ENCODE measurements at regions not wholly inside any gene's neighbourhood (a gene's known extent, or its start where the extent isn't known, plus 50 kb on each side); places are given as distances from the start of the nearest gene placed in this dataset.
"Not testable (repeated sequence)": the region's sequence is repeated elsewhere in the genome, so short reads cannot be mapped to it uniquely, and the experiment has no call there.

DNA sequence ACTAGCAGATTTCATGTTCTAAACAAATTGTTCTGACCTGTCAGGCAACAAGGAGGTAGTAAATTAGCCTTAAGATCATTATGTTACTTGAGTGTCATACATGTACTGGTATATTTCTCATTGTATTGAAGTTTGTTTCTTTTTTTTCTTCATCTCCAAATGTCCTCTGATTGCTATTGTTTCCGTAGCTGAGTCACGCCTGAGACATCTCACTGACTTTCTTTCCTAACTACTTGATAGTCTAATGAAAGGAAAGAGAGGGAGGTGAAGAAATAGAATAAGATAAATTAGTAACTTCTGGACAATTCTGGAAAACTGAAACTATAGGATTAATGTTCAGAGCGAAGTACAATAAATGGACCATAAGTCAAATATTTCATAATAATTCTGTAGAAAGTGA is 1049.9 kb downstream of the TSN start:
- DNase-seq (ENCODE audit: low spot score) = no peak

DNA sequence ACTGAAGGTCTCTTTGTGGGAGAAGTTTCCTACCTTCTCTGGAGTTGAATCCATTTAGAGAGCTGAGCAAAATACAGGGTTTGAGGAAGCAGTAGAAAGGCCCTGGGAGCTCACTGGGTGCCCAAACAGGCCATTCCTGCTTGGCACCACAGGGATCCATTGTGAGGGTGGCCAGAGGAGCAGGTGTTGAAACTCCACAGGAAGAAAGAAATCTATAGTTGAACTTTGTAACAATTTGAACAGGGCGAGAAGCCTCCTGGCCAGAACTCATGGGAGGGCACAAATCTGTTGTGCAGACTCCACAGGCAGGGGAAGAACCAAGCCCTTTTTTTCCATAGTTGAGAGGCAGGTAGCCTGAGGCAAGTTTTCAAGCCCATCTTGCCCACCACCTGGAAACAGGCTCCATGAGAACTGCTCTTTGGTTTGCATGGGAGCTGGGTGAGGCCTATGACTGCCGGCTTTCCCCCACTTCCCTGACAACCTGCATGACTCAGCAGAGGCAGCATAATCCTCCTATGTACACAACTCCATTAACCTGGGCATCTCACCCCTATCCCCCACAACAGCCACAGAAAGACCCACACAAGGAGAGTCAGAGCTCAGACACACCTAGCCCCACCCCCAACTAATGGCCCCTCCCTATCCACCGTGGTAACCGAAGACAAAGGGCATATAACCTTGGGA is 1053.0 kb downstream of the TSN start:
- no peak for DNase-seq (ENCODE audit: low spot score)

DNA sequence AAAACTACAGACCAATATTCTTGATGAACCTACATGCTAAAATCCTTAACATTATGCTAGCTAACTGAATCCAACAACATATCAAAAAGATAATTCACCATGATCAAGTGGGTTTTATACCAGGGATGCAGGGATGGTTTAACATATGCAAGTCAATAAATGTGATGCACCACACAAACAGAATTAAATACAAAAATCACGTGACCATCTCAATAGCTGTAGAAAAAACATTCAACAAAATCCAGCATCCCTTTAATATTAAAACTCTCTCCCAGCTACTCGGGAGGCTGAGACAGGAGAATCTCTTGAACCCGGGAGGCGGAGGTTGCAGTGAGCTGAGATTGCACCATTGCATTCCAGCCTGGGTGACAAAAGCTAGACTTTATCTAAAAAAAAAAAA is 1056.8 kb downstream of the TSN start:
- DNase-seq (ENCODE audit: low spot score) = not testable (repeated sequence)

DNA sequence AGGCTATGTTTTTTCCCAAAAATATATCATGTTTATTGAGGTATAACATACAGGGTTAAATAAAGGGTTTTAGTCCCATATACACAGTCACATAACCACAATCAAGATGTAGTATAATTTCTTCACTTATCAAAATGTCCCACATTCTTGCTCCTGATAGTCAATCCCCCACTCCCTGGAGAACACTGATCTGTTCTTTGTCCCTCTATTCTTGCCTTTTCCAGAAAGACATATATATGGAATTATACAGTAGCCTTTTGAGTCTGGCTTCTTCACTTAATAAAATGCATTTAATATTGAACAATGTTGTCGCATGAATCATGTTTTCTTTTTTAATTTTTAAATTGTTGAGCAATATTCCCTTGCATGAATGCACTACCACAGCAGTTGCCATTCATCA is 1059.7 kb downstream of the TSN start:
- no peak for DNase-seq (ENCODE audit: low spot score)

DNA sequence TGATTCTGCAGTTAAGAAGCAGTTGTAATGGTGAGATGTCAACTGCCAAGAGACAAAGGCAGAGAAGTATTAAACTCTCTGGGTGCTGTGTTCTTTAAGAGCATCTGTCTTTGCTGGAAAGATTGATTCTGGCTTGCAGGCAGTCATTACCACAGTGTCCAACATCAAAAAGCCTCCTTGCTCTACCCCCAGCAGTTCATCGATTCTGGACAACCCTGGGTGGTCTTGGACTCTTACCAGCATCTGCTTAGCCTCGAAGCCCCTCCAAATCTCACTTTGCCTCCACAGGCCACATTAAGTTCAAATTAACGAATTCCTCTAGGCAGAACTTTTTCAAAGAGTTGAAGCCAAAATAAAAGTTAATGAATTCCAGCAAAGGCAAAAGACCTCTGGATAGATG is 1061.4 kb downstream of the TSN start:
- DNase-seq (ENCODE audit: low spot score) = no peak

DNA sequence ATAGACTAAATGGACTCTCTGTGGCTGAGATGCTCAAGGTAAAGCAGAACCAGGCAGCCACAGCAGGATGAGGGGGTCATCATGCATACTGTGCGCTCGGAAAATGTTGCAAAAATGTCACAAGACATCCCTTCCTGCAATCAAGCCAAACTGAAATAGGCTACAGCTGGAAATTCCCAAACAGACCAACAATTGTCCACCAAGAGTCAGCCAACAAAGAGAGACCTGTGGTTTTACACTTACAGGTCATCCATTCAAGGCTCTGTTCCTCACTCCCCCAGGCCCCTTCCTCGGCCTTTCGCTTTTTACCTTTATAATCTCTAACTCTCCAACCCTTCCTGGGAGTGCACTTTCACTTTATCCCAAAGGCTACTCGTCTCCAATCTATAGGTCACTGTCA is 1066.9 kb downstream of the TSN start:
- no peak for DNase-seq (ENCODE audit: low spot score)

DNA sequence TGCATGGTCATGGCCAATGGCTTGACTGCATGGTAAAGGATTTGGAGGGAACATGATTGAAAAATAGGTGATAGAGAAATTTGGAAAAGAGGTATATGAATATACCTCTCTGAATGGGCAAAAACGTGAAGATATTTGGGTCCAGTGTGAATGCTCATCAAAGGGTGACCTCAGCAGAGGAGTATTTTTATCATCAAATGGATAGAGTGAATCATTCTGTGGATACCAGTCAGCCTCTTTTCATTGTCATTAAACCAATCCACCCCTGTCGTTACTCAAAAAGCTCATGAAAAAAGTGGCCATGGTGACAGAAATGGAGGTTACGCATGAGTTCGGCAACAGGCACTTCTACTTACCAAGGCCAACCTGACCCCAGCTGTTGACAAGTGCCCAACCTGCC is 1074.7 kb downstream of the TSN start:
- no peak for DNase-seq (ENCODE audit: low spot score)

DNA sequence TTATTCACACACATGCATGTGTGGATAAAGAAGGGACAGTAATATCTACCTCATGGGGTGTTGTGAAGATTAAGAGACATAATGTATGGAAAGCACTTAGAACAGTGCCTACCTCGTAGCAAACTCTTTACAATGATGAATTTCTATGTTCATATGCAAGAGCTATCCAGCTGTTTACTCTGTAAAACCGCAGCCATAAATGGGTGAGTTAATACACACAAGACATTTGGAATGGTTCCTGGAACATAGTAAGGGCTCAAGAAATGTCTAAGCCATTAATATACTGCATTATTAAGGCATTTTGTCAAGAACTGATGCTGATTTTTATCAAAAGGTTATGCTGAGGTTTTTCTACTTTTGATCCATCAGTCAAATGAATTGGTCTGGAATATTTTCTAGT is 1076.2 kb downstream of the TSN start:
- DNase-seq (ENCODE audit: low spot score) = no peak

DNA sequence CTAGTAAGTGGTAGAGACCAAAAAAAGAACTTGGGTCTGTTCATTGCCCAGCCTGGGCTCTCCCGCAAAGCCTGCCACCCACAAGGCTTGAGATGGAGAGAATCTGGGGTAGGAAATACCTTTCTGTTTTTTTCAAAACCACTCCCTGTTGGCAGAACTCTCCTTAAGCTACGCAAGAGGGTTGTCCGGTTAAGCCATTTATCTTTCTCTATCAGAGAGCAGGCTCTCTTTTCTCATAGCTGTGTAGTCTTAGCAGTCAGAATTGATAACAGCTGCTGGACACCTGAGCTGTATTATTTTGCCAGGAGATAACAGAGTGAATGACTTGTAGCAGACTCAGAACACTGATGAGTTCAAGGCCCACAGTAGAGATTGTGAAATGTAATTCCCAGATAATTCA is 1088.1 kb downstream of the TSN start:
- DNase-seq (ENCODE audit: low spot score) = no peak

DNA sequence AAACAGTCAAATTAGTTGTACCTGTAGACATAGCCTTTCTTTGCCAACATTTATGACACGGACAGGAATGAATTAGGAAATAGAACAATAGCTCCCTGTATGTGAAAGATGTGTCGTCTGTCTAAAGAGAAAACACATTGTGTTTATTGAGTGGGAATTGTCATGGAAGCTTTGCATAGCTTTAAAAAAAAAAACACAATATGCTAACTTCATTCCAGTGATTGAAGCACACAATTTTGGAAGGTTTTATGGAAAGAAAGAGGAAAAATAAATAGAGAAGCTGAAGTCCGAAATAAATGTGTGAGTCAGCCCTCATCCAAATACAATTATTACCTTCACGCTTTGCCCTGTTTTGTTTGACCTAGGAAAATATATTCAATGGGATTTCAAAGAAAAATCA is 1095.7 kb downstream of the TSN start:
- DNase-seq (ENCODE audit: low spot score) = no peak

DNA sequence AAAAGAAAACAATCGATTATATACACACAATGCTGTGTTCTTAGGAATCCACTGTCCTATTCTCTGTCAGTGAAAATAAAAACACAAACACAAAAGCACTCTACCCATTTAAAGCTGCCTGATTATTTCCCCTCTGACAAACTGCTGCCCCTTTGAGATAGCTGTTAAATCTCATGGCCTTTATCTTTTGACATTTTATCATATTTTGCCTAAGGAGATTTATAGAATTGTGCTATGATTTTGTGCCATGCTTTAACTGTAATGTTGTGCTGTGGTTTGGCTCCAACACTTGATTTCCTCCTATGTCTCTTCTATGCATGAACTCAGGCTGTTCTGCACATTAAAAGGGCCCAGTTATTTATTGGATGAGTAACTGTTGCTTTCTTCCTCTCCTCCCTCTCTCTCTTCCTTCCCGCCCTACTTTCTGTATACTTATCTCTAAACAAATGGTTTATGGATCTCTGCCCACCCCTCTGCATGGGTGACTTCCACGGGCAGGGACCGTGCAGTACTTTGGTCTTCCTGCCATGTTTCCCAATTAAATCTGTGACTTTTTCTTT is 1096.6 kb downstream of the TSN start:
- no peak for DNase-seq (ENCODE audit: low spot score)

DNA sequence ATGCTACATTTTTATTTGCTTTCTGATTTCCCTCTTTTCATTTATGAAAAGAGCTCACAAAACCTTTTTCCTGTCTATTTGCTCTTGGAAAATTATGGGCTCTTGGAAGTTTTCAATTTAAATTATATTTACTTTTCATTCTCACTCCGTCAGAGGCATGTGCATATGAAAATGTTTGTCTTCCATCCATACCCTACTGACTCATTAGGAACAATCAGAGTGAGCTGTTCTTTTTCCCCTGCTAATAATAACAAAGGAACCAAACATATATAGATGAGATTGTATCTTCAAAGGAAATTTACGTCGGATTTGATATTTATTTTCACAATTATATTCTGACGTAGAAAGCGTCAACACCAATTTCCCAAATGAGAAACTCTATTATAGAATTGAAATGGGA is 1101.2 kb downstream of the TSN start:
- DNase-seq (ENCODE audit: low spot score) = no peak

DNA sequence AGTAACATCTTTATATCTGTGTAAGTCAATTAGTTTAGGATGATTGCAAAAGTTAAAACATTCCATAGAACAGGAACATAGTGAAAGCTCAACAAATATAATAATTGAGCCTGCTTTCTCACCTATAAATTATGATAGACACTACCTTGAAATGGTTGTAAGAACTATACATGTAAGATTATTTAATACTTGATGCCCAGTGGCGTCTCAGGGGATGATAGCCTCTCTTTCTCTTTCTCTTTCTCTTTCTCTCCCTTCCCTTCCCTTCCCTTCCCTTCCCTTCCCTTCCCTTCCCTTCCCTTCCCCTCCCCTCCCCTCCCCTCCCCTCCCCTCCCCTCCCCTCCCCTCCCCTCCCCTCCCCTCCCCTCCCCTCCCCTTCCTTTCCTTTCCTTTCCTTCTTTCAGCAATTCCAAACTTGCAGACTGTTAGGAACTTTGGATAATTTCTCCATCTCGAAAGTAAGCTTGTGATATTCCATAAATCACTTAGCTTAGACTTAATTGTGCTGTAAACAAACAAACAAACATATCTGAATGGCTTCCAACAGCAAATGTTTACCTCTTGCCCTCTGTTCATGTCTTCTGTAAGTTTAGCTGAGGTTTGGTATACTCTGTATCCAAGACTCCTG is 1102.7 kb downstream of the TSN start:
- no peak for DNase-seq (ENCODE audit: low spot score)

DNA sequence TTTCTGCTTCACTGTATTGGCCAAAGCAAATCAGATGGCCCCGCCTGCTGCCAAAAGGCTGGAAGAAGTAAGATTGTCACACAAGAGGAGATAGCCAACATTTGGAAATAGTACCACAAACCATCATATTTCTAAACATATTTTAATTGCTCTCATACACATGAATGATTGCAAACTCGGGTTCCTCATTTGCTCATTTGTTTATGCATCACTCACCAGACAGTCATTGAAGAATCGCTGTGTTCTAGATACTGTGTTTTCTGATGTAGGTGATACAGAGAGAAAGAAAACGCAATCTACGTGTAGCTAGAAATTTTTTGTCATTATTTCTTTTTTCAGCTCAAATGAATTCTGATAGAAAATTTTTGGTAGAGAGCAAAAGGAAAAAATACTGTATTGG is 1103.4 kb downstream of the TSN start:
- no peak for DNase-seq (ENCODE audit: low spot score)

DNA sequence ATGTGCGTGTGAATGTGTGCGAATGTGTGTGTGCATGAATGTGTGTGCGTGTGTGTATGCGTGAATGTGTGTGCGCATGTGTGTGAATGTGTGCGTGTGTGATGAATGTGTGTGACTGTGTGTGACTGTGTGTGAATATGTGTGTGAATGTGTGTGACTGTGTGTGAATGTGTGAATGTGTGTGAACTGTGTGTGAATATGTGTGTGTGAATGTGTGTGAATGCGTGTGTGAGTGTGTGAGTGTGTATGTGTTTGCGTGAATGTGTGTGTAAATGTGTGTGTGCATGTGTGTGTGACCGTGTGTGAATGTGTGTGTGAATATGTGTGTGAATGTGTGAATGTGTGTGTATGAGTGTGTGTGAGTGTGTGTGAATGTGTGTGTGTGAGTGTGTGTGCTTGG is 1103.8 kb downstream of the TSN start:
- DNase-seq (ENCODE audit: low spot score) = no peak

DNA sequence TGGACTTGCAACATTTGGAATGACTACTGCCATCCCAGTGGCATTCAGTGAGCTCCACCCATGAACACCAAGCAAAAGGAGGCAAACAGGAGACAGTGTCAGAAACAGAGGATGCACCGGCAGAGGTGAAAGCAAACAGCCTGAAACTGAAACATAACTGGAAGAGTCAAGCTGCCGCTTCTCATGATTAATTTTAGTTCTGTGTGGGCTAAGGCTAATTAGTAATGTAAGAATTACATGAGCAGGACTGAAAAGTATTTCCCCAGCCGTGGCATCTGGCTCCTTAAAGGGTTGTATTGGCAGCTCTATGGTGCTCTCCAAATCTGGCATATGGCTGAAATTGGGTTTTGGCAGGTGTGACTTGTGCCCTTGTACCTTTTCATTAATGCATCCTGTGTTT is 1108.1 kb downstream of the TSN start:
- no peak for DNase-seq (ENCODE audit: low spot score)

DNA sequence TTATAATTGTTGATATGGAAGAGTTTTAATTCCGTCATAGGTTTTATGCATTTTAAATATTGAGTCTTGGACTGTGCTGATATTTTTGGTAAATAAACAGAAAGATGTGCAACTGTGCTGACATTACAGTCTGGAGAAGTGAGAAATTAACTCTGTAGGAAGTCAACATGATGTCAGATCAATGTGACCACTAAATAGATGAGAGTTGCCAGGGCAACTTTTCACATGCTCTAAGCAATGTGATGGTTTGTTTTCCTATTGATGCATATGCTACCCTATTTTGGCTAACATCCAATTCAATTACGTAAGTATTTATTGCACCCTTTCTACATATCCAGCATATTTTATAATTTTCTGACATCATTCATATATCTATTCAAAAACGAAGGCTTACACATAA is 1109.3 kb downstream of the TSN start:
- DNase-seq (ENCODE audit: low spot score) = no peak

DNA sequence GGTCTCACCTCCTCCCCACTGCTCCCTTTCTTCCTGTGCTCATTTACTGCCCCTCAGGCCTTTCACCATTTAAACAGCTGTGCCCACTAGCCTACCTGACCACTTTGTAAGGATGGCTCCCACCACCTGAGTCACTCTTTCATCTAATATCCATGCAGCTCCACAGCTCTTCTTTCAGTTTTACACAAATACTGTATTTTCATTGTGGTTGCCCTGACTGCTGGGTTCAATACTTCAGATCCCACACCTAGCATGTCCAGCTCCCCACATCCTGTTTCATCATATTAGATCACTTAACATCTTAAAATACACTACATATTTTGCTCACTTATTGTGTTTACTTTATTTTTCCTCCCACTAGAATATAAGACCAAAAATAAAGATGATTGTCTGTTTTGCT is 1110.6 kb downstream of the TSN start:
- DNase-seq (ENCODE audit: low spot score) = no peak

DNA sequence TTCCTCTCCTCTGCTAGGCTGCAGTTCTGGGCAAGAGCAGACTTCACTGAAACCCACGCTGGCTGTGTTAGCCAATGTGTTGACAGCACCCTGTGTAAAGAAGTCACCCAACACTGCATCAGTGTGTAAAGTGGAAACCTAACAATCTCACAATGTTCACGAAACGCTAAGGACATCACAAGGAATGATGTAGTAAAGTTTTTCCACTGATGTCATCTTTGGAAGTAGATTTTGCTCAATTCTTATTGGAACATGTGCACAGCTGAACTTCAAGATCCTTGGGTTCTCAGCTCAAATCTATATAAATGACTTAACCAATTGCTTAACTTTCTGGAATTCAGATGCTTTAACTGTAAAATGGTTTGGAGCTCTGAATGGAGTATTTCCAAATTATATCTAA is 1112.5 kb downstream of the TSN start:
- DNase-seq (ENCODE audit: low spot score) = no peak

DNA sequence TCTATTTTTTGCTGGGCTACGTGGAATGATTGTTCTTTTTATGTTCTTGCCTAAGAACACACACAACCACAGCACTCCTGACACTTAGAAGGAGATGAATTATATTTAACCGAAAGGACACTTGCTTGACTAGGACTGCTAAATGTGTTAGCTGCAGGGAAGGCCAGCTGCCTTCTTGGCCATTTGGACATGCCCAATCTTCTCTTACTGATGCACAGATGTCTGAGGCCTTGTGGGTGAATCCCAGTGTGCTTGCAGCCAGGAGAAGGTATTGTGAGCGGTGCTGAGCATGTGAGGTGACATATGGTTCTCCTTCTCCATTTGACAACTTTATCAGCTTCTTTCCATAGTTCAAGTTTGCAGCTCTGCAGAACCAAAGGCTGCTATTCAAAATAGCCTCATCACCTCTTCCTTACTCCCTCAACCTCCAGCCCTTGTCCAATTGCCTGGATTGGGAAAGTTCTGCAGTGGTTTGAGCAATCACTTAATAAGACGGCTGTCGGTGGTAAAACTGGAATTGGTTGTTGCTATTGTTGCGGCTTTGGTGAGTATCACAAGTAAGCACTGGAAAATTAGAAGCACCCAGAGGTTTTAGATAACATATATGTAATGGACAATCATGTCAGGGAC is 1113.3 kb downstream of the TSN start:
- DNase-seq (ENCODE audit: low spot score) = no peak

DNA sequence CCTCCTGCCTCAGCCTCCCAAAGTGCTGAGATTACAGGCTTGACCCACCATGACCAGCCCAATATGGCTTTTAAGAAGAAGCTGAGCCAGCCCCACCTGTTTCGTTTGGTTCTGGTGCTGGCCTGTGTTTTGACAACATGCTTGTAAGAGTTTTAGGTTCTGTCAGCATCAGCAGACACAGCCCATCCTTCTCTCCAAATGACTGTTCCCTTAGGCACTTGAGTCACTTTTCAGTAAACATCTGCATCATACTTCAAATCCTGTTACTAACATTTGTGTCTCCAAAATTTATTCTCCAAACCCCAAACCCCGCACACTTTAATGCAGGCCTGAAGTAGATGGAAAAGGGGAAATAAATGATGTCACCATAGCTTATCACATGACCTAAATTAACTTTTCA is 1118.5 kb downstream of the TSN start:
- DNase-seq (ENCODE audit: low spot score) = no peak

DNA sequence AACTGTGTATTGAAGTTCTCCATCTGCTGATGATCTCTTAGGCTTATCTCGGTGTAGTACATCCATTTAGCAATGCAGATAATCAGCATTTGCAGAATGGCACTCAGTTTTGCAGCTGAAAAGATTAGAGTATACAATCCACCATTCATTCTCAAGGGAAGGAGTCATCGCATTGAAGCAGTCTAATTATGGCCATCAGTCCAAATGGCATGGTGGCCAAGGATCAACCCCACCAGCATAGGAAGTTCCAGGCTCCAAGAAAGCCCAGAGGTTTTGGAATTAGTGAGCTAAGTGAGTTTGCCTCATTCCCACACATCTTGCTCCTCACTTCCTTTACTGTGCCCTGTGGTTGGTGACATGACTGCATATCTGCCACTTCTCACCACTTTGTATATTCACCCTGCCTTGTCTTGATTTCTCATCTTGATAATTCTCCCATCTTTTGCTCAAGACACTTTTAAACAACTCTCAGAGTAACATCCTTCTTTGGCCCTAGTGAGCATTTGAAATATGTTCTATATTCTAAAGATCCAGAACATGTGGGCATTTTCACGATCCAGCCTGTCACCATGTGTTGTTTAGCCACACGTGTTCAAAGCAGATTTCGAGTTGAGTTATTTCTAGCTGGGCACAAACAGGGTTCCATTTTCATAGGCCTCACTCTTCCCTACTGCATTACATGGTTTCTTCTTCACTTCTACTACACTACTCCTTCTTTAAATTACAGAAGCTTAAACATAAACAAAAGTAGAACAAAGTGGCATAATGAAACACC is 1119.8 kb downstream of the TSN start:
- no peak for DNase-seq (ENCODE audit: low spot score)

DNA sequence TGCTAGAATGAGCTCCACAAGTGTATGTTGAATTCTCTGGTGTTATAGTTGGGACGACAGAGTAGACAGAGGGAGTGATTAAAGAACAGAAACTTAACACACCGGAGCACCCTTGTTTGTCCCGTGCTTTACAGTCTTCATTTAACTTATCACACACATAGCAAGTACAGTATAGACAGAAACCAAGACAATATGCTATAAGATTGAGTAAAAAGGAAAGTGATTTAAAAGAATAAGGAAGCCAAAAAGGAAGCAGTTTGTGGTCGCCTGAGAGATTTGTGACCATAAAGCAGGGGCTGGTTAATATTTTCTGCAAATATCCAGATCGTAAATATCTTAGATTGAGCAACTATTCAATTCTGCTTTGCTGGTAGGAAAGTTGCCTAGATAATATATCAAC is 1128.4 kb downstream of the TSN start:
- no peak for DNase-seq (ENCODE audit: low spot score)

Measured in ecto neural progenitor cell (in vitro differentiated cells).